GM18858 (cell line): ENCODE measurements at regions not wholly inside any gene's neighbourhood (a gene's known extent, or its start where the extent isn't known, plus 50 kb on each side); places are given as distances from the start of the nearest gene placed in this dataset.
"Not testable (repeated sequence)": the region's sequence is repeated elsewhere in the genome, so short reads cannot be mapped to it uniquely, and the experiment has no call there.

Experiments used
- ATAC-seq: cut with Tn5 transposase; IDR thresholded peaks from one replicate; pipeline ENCODE4 v1.9.1; 2021; ENCODE audit not compliant: unreplicated experiment

DNA sequence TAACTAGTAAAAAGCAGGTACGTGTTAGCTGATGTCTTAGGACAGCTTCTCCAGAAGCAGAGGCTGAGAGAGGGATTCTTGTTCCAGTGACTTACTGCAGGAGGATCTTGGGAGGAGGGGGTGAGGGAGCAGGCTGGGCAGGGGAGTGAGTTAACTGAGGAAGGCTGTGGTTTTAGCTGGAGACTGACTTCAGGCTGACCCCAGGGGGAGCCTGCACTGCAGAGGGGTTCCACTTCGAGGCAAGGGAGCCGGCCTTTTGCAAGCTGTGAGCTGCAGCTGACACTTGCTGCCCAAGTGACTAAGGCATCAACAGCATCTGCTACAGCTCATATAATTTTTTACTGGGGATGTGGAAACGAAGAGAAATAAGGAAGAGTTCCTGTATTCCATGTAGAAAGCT is 50.4 kb upstream of the SOD1 start:
- no peak for ATAC-seq

GRCh38 chr21:31607791-31608190 is 51.7 kb upstream of the SOD1 start:
- no peak for ATAC-seq

DNA sequence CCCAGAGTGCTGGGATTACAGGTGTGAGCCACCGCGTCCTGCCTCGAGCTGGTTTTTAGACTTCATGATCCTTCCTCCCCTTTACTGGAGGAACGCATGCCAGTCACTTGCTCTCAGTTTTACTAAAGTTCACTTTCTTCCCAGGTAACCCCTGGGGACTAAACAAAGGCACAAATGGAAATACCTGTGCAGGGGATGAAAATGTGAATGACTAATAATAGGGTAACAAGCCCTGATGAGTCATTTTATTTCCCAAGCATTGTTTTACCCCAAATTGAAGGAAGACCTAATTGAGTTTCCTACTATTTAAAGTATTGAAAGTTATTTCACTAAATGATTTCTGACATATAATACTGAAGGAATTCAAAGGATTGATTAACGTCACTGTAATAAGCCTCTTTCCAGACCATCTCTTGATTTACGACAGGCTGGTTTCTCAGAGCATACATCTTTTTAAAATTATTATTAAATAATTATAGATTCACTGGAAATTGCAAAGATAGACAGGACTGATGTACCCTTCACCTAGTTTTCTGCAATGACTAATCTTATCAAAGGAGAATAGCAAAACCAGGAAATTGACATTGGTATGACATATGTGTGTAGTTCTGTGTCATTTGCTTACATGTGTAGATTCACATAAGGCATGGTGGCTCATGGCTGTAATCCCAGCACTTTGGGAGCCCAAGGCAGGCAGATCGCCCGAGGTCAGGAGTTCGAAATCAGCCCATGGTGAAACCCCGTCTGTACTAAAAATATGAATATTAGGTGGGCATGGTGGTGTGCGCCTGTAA is 53.2 kb upstream of the SOD1 start:
- ATAC-seq = no peak

DNA sequence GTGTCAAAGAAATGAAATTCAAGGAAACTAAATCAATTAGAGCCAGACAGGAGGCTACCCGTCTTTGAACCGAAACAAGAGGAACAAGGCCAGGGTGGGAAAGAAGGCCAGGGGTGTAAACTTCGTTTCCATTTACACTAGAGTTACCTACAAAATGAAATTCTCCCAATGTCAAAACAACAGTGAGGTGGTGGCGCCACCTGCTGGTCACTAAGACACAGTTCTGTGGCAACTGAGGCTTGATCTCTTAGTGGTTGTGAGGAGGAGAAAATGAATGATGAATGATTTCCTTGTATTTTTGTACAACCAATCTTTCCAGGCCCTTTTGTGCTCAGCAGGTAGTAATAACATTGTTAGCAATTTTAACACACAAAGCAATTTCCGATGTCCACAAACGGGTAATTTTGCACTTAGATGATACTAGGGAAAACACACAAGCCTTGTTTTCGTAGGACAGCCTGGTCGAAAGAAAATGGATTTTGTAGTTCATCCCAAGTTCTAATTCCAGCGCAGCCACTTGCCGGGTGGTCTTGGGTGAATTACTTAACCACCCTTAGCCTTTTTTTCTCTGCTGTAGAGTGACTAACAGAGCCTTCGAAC is 54.8 kb upstream of the SOD1 start:
- peak; percentile 81 for ATAC-seq

DNA sequence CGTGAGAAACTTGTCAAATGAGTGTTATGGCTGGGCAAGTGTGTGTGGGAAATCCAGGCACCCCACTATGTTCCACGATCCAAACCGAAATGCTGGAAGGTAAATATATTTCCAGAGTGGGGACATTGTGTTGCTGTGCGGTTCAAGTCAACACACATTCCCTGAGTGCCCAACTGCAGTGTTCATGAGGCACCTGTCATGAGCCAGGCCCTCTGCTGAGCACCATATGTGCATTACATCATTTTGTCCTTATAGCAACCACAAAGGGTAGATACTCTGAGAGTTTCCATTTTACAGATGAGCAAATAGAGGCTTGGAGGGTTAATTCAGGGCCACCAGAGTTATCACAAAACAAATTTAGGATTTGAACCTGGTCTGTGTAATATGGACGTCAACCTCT is 59.9 kb upstream of the SOD1 start:
- no peak for ATAC-seq

GRCh38 chr21:31599013-31599412 is 60.5 kb upstream of the SOD1 start:
- ATAC-seq = no peak

GRCh38 chr21:31597683-31598082 is 61.8 kb upstream of the SOD1 start:
- ATAC-seq = no peak

- ATAC-seq = no peak
Measured at GRCh38 chr21:31596055-31596454, 63.4 kb upstream of the SOD1 start.

DNA sequence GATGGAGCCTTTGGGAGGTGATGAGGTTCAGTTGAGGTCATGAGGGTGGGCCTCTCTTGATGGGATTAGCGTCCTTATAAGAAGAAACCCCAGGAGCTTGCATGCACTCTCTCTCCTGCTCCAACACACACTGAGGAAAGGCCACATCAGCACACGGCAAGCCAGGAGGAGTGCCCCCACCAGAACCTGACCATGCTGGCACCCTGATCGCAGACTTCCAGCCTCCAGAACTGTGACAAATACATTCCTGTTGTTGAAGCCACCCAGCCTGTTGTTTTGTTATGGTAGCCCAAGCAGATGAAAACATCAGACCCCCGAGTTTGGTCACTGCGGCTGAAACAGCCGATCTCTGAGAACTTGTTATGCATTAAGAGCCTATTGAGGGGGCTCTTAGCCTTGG is 64.8 kb upstream of the SOD1 start:
- ATAC-seq = no peak

DNA sequence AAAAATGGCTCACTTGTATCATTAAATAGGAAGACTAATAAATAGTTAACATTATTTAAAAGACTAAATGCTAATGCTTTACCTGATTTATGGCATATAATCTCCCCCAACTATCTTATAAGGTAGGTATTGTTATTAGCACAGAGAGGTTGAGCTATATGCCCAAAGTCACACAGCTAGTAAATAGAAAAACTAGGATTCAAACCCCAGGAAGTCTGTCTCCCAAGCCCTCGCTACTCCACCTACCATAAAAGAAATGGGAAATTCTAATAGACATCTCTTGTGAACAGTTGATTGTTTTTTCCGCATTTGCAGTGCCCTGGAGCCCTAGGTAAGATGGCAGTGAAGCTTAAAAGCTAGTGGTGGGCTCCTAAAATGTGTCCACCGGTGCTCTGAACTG is 65.2 kb upstream of the SOD1 start:
- ATAC-seq = no peak

DNA sequence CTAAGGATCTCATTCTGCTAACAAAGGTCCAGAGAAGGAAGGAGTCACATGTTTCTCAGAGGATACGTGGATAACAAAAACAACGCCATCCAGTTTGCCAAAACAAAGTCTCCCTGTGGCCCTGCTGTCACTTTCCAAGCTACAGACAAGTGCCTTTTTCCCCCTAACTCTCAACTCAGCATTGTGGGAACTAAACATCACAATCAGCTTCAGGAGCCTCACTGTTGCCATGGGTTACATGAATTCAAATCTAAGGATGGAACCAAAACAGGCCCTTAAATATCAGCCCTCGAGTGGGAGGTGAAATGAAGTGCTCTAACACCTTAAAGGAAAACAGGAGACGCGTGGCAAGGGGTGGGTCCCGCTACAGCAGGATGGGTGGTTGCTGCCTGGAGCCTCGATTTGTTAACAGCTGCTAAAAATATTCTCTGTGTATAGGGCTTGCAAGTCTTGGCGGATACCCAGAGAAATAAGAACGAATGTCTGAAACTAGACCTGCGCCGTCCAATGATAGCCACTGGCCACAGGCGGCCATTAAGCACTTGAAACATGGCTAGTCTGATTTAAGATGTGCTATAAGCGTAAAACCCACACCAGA is 66.4 kb upstream of the SOD1 start:
- no peak for ATAC-seq

DNA sequence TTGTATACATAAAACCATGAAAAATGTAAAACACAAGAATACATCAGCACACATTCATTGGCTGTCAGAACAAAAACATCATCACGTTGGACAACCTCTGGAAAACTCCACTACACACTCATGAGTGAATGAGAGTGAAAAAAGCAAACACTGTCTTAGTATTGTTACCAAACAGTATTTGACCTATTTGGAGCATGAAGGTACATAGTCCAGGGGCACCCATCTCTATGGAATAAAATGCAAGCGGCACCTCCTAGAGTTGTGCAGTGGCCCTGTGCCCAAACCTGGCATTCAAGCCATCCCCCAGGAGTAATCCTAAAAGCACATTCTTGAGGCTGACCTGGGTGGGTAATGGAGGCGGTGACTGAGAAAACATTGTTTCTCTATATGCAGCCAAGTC is 67.0 kb upstream of the SOD1 start:
- ATAC-seq = no peak

DNA sequence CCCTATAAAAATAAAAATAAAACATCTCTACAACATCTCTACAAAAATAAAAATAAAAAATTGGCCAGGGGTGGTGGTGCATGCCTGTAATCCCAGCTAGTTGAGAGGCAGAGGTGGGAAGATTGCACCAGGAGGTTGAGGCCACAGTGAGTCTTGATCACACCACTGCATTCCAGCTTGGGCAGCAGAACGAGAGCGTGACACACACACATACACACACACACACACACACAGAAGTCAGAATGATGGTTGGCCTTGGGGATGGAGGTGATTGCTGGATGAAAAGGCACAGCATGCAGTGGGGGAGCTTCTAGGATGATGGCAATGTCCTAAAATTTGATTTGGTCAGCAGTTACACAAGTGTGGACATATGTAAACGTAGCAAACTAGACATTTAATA is 69.7 kb upstream of the SOD1 start:
- ATAC-seq = no peak

- no peak for ATAC-seq
Measured at GRCh38 chr21:31586118-31586517, 73.4 kb upstream of the SOD1 start.

DNA sequence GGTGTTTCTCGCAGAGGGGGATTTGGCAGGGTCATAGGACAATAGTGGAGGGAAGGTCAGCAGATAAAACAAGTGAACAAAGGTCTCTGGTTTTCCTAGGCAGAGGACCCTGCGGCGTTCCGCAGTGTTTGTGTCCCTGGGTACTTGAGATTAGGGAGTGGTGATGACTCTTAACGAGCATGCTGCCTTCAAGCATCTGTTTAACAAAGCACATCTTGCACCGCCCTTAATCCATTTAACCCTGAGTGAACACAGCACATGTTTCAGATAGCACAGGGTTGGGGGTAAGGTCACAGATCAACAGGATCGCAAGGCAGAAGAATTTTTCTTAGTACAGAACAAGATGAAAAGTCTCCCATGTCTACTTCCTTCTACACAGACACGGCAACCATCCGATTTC is 75.6 kb upstream of the SOD1 start:
- not testable (repeated sequence) for ATAC-seq

DNA sequence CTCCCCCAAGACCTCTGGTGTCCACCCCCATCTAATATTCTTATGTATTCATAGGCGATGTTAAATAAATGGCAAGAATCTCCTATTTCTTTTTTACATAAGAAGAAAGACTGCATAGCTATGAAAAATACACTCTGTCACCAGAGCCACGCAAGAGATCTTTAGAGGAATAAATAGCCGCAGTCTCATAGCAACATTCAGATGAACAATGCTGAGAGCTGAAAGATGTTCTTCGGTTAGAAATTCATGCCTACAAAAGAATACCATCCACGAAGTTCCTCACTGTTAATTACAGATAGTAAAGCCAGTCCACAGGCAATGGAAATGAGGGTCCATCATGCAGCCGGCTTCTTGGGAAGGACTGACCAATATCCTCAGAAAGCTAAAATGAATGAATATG is 76.0 kb upstream of the SOD1 start:
- no peak for ATAC-seq

DNA sequence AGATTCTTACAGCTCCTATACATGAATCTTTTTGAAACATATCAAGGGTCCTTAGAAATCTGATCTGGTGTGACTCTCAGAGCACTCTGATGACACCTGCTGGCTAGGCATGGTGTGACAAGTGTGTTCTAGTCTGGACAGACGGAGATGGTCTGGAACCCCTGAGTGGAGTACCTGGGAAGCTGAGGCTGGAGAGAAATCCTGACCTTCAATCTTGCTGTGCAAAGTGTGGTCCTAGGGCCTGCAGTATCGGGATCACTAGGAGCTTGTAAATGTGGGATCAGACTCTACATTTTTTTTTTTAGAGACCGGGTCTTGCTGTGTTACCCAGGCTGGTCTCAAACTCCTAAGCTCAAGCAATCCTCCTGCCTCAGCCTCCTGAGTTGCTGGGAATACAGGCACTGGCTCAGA is 78.6 kb upstream of the SOD1 start:
- ATAC-seq = peak; percentile 76

DNA sequence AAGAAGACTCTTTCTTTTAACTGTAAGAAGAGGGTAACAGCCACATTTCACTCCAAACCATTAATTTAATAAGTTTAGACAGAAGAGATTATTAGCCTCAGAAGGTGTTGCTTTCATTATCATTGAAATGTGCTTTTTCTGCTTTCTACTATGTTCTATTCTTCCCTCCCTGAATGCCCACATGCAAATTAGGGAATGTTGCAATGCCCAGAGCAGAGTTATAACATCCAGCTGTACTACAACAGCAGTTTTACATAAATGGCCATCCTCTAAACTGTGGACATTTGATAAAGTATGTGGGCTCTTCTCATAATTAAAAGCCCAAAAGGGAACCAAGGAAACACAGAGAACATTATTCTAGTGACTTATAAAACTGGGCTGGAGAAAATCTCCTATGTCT is 82.2 kb upstream of the SOD1 start:
- ATAC-seq = no peak

DNA sequence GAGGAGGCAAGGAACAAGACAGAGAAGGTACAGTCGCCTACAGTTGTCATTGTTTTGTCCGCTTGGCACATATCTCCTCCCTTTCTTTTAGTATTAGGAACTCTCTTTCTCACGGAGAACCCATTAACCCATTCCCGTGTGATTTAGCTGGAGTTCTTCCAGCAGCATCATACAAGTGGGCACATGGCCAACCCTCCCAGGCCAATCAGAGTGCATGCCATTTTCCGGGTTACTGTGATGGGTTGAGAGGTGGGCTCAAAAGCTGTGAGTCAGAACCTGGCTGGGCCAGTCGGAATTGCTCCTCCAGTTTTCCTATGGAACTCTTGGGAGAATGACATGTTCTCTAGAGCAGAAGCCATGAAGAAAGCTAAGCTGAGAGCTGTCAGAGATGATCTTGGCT is 83.1 kb upstream of the SOD1 start:
- ATAC-seq = no peak

DNA sequence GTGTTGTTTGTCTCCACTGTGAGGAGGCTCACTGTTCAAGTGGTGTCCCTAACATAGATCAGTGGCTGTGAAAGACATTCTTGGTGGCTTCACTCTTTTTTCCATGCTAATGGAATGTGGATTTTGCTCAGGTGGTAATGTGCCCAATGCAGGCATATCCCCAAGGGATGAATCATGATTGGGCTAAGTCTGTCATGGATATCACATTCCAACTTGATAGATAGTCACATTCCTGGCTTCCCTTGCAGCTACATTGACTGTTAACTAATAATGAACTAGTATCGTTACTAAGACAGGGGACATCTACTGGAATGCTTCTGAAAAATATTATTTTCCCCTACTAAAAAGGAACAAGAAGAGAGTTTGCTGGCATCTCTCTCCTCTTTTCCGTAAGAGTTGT is 86.3 kb upstream of the SOD1 start:
- no peak for ATAC-seq

- no peak for ATAC-seq
Measured at GRCh38 chr21:31571879-31572278, 87.6 kb upstream of the SOD1 start.

- no peak for ATAC-seq
Measured at GRCh38 chr21:31570824-31571566, 88.5 kb upstream of the SOD1 start.
